NCI-H226 (cell line): ENCODE measurements at regions not wholly inside any gene's neighbourhood (a gene's known extent, or its start where the extent isn't known, plus 50 kb on each side); places are given as distances from the start of the nearest gene placed in this dataset.

Source experiments
- DNase-seq: peaks from one replicate; pipeline ENCODE4 v3.0.0-alpha.2; 2015

DNA sequence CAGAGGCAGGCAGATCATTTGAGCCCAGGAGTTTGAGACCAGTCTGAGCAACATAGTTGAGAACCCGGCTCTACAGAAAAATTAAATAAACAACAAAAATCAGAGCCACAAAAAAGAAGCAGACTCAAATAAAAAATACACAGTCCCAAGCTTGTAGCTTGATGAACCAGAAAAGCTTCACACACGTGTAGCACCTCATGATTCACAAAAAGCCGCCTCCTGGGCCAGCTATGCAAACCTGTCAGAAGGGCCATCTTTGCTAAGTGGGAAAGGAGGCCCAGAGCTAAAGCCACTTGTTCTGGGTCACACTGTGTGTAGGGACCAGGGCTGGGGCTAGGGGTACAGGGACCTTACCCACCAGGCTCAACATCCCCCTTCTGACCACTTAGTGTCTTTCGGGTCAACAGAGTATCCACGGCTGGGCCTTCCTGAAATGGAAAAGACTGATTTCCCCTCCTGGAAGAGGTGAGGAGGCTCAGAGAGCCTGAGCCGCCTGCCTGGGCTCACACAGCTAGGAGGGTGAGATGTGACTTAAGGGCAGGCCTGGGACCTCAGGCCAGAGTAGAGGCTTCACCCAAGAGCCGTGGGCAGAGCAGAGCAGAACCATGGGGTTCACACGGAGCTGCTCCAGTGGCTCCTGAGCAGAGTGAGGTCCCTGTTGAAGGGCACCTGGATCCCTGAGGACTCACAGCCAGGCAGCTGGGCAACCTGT is 269.6 kb downstream of the PARN start:
- no peak for DNase-seq

DNA sequence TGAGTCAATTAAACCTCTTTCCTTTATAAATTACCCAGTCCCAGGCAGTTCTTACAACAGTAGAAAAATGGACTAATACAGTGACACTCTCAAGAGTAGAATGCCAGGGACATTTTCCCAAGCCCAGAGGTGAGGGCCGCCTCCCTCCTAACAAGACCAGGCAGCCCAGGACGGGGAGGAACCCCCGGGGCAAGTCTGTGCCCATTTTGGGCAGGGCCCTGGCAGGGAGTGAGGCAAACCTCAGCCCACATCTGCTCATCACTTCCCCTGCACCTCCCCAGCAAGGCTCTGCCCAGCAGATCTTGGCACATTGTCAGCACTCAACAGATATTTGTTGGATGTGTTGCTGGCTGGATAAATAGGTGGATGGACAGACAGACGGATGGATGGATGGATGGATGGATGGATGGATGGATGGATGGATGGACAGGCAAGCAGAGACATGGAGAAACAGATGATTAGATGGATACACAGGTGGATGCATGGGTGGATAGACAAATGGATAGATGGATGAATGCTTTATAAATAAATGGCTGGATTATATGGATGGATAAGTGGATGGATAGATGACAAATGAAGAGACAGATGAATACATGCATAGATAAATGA is 271.3 kb downstream of the PARN start:
- DNase-seq, result peak; percentile 30

DNA sequence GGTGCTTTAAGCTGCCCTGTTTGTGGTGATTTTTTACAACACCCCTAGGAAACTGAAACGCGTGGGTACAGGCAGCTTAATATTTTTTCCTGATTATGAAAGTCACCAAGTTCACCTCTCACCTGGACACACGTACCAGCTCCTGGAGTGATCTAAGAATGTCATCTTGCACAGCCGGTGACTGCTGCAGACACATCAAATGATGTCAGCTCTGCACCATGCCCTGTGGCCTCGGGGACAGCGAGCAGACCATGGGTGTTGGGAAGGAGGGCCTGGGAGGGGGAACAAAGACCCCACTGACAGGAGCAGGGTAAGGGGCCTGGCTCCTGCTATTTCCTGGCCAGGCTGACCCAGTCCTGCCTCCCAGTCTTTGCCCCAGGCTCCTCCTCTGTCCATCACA is 272.7 kb downstream of the PARN start:
- DNase-seq, result no peak

DNA sequence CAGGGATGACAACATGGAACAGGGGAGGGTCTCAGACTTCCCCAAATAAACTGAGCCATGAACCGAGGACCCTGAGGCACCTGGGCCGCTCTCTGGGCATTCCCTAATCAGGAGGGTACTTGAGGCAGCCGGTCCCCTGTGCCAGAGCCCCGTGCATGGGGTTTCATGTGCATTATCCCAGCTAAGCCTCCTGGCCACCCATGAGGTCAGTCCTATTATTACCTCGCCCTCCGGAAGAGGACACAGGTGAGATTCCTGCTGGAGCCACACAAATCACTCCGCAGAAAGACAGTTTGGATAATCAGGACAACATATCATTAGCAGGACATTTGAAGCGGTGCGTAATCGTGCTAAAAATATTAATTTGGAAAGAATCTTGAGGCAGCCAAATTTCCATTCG is 274.0 kb downstream of the PARN start:
- DNase-seq, result no peak

DNA sequence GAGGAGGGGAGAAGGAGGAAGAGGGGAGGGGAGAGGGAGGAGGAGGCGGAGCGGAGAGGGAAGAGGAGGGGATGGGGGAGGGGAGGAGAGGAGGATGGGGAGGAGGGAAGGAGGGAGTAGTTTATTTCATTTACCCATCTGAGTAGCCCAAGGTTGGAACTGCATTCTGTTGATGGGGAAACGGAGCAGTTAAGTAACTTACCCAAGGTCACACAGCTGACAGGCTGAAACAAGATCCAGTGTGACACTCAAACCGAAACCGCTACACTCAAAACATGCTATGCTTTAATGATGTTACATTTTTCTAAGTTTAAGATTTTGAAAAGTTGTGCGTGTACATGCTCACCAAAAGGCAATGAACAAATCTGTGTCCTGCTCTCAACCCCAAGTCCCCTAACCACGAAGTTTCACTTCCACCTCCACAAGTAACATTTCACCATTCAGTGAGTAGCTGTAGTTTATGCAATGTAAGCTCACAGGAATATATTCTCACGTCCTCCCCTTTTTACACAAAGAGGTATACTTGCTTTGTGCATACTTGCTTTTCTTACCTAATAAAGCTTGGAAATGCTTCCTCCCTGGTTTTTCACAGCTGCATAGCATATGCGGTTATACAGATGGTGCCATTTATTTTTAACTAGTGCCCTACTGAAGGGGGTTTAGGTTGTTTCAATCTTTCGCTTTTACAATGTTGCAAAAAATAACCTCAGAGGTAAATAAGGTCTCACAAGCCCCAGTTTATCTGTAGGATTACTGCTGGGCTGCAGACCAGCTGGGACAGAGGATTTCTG is 275.3 kb downstream of the PARN start:
- no peak for DNase-seq

DNA sequence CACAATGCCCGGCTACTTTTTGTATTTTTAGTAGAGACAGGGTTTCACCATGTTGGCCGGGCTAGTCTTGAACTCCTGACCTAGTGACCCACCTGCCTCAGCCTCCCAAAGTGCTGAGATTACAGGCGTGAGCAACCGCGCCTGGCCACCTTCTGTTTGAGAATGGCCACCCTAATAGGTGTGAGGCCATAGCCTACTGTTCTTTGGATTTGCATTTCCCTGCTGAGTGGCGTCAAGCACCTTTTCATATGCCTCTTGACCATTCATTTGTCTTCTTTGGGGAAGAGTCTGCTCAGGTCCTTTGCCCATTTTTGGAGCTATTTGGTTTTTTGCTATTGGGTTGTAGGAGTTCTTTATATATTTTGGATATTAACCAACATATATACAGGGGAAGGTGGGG is 276.7 kb downstream of the PARN start:
- no peak for DNase-seq

DNA sequence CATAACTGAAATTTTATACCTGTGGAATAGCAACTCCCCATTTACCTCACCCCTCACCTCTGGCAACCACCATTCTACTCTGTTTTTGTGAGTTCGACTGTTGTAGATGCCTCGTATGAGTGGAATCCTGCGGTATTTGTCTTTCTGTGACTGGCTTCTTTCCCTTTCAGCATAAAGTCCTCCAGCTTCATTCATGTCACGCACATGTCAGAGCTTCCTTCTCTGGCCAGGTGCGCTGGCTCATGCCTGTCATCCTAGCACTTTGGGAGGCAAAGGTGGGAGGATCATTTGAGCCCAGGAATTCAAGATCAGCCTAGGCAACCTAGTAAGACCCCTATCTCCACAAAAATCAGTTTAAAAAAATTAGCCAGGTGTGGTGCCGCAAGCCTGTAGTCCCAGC is 278.4 kb downstream of the PARN start:
- DNase-seq, result no peak

DNA sequence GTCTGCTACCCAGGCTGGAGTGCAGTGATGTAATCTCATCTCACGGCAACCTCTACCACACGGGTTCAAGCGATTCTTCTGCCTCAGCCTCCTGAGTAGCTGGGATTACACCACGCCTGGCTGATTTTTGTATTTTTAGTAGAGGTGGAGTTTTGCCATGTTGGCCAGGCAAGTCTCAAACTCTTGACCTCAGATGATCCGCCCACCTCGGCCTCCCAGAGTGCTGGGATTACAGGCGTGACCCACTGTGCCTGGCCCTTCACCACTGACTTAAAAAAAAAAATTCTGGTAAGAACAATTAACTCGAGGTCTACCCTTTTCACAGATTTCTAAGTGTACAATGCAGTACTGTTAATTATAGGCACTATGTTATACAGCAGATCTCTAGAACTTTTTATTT is 279.4 kb downstream of the PARN start:
- no peak for DNase-seq

DNA sequence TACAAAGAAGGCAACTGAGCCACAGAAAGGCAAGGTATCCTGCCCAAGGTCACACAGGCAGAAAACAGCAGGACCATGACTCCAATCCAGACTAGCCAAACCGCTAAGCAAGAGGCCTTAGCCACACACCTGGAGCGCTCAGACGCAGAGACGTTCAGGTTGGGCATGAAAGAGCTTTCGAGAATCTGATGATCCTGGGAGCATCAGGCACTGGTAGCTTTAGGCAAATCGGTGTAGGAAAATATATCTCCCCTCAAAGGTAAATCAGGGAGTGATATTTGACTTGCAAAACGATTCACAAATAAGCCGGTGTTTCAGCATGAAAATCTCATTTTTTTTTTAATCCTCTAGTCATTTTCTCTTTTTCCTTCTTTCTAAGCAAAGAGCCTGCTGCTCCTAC is 279.0 kb downstream of the MRTFB start:
- DNase-seq, result no peak

DNA sequence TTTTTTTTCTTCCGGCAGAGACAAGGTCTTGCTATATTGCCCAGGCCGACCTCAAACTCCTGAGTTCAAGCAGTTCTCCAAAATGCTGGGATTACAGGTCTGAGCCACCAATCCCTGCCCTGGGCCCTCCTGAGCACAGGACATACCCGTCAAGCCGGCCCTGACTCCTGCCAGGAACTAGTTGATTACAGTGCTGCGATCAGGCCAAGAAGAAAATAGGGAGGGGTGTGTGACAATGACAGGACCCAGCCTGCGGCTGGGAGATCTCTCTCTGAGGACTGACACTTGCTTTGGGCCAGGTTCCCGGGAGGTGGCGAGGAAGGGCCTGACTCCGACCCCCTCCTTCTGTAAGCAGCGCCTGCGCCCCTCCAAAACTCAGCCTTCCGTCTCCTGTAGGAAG is 276.6 kb downstream of the MRTFB start:
- no peak for DNase-seq

DNA sequence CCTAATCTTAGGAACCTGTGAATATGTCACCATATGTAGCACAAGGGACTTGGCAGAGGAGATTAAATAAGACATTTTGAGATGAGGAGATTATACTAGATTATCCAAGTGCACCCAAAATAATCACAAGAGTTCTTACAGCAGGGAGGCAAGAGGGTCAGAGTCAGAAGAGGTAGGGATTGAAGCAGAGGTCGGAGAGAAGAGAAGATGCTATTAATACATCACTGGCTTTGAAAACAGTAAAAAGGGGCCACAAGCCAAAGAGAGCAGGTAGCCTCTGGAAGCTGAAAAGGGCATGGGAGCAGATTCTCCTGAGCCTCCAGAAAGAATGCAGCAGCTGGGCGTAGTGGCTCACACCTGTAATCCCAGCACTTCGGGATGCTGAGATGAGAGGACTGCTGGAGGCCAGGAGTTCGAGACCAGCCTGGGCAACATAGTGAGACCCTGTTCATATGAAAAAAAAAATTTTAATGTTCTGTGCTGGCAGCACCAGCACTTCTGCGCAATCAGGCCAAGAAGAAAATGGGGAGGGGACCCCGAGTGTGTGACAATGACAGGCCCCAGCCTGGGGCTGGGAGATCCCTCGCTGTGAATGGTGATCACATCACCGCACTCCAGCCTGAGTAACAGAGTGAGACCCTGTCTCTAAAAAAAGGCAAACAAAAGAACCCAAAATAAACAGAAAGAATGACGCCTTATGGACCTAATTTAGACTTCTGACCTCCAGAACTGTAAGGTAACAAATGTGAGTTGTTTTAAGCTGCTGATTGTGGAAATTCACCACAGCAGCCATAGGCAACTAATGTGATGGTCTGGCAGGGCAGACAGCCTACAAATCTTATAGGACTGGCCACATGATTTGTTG is 275.4 kb downstream of the MRTFB start:
- no peak for DNase-seq

DNA sequence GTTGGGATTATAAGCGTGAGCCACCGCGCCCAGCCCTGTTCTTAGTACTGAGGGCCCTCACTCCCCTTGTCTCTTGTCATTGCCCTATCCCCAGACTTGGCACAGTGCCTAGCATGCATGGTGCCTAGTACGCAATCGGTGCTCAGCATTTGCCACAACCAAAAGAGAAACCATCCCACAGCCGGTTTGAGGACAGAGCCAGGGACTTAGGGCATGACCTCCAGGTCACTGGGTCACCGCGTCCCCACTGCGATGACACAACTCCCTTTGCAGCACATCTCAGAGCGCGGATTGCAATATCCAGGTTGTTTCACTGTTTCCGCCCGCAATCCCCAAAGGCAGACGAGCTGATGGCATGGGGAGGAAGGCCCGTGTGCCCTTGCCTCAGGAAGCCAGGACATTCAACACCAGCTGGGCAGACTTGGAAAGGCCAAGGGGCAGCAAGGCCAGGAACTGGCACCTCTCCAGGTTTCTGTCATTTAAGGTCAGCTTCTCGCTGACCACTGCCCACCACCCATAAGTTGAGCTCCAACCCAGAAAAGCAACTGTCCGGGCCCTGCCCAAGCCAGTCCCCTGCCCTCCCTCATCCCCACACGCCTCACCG is 274.5 kb downstream of the MRTFB start:
- DNase-seq, result no peak

DNA sequence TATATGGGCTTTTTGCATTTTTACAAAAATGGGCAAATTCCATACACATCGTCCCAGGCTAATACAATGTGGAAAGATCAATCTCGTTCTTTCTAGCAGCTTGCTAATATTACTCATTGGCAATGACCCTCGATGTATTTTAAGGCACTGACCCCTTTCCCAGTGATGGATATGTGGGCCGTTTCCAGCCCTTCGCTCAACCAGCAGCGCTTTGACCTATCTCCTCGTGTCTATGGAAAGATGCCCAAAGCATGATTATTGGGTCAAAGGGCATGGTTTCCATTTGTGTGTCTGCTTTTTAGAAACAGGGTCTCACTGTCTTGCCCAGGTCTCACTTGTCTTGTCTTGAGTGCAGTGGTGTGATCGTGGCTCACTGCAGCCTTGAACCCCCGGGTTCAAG is 273.8 kb downstream of the MRTFB start:
- DNase-seq, result no peak

DNA sequence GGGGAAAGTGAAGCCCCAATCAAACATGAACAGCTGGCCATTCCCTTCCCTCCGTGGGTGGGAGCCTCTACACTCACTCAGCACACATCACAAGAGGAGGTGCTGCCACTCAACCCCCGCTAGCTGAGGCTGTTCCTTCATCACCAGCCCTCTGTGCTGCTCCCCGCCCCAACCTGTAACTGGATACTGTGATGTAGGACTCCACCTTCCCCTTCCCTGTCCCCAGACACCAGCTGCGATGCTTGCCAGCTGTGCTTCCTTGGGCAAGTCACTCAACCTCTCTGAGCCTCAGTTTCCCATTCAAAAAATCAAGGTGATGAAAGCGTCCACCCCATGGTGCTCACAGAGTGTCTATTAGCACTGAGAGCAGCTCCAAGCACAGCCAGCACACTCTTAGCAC is 273.2 kb downstream of the MRTFB start:
- DNase-seq, result no peak

DNA sequence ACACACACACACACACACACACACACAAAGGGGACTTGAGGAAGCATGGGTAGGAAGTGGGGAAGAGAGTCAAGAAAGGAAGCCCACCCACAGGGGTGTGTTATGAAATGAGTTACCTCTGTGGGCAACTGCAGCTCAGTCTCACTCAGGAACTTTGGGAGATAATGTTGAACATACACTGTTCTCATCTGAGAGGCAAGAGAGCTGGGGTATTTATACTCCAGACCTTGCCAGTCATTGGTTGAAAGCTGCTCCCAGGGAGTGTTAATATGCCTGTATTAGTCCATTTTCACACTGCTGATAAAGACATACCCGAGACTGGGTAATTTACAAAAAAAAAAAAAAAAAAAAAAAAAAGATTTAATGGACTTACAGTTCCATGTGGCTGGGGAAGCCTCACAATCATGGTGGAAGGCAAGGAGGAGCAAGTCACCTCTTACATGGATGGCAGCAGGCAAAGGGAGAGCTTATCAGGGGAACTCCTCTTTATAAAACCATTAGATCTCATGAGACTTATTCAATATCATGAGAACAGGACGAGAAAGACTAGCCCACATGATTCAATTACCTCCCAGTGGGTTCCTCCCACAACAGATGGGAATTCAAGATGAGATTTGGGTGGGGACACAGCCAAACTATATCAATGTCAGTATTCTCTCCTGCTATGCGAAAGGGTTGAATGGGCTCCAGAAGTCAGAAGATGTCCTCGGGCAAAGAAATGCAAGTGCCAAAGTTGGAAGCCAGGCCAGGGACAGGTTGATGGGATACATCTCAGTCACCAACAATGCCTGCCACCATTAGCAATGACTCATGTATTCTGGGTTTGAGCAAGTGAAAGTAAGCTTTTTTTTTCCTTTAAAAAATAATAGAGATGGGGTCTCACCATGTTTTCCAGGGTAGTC is 270.5 kb downstream of the MRTFB start:
- no peak for DNase-seq

DNA sequence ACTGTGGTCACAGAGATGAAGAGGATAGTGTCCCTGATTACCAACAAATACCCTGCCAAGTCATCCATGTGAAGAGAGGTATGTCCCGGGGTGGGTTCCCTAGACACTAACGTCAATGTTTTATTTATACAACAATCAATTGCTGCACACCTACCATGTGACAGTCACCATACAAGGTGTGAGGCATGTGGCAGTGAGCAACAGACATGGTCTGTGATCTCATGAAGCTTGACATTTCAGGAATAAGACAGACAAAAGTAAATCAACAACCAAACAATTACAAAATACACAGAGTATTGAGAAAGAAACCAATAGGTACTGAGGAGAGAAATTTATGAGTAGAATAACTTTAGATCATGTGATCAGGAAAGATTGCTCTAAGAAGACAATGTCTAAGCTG is 268.6 kb downstream of the MRTFB start:
- no peak for DNase-seq

DNA sequence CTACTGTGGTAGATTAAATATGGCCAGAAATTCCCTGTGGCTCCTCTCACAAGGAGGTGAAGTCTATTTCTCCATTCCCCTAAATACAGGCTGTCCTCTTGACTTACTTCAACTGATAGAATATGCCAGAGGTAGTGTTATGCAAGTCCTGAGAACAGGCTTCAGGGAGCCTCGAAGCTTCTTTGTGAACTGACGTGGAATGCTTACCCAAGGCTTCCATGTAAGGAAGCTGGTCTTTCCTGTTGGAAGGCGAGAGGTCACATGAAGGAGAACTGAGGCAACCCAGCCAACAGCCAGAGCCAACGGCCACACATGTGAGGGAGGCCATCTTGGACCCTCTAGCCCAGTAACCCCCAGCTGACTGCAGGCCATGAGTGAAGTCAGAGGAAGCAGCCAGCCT is 267.9 kb downstream of the MRTFB start:
- no peak for DNase-seq

DNA sequence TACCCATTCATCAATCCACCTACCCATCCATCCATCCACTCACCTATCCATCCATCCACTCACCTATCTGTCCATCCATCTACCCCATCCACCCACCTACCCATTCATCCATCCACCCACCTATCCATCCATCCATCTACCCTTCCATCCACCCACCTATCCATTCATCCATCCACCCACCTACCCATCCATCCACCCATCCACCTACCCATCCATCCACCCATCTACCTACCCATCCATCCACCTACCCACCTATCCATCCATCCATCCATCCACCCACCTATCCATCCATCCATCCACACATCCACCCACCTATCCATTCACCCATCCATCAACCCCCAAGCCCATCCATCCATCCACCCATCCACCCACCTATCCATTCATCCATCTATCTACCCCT is 267.1 kb downstream of the MRTFB start:
- DNase-seq, result no peak

DNA sequence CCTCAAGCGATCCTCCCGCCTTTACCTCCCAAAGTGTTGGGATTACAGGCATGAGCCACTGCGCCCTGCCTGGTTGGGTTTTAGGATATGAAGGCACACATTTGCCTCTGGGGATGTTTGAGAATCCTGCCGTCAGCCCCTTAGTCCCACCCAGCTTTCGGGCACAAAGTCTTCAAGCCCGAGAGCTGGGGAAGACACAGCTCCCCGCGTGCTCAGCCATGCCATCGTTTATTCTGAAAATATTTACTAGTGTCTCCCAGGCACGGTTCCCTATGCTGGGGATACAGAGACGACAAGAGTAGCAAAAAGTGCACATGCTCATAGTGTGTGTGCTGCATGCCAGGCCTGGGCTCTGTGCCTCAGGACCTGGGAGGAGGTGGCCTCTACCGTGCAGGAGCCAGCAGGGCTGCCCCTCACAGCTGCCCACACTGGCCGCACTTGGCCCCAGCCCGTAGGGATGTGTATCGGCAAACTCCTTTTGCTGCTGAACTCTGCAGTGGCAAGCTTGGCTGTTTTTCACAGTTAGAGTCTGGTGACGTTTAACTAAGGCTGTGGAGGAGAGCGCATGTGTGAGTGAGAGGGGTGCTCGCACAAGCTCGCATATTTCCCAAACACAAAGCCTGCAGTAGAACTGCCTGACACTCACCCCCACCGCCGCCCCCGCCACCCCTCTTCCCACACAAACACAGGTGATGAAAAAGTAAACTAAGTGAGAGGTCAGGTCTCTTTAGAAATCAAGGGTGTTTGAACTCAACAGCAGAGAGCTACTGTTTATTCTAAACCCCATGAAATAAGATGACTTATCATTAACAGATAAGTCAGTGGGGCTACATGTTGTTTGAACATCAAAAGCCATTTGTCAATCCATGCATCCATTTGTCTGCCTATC is 266.4 kb downstream of the MRTFB start:
- DNase-seq, result no peak

DNA sequence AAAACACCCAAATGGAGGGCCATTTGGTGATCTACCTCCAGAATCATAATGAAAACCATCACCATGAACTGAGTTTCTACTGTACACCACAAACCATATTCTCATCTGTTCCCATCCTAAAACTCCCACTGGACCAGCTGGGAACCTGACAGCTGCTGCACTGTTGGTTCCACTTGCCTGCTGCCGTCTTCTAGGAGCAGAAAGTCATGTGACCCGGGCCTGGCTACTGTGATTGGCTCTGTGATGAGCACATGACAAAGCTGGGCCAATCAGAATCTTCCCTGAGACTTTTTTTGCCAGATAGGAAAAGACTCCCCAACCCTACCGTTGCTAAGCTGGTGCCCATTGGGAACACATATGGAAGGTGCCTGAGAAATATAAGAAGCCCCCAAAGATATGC is 264.2 kb downstream of the MRTFB start:
- DNase-seq, result no peak
